Endothelial cell of umbilical vein (primary cell): ENCODE measurements at regions not wholly inside any gene's neighbourhood (a gene's known extent, or its start where the extent isn't known, plus 50 kb on each side); places are given as distances from the start of the nearest gene placed in this dataset.

Source experiments
- BruUV-seq: library from RNA; stranded (reverse); fragments of 400-500 nt; replicated peaks from 2 replicates; lab custom pipeline; 2021; lab: Mats Ljungman, UMichigan
- CTCF ChIA-PET: fragments of 300-600, 350-600 bp; sonication (Branson Sonifier 250); formaldehyde crosslinking; loops from one replicate; lab custom pipeline; 2021; ENCODE audit warnings: antibody characterized with exemption, inconsistent platforms; lab: Charles Lee
- POLR2A ChIA-PET: fragments of 300-600, 350-600 bp; sonication (Branson Sonifier 250); formaldehyde crosslinking; loops from one replicate; lab custom pipeline; 2021; ENCODE audit warnings: antibody characterized with exemption, inconsistent platforms; lab: Charles Lee
- DNase-seq: peaks from one replicate; pipeline ENCODE4 v3.0.0-alpha.2; 2011; ENCODE audit warnings: low read depth, low spot score
- FAIRE-seq: peaks from 2 replicates; lab custom pipeline; 2011; peaks lifted over from hg19 to GRCh38; lab: Jason Lieb, UNC
- H2AFZ ChIP-seq: 2 replicates; pipeline ENCODE4 v1.6.0; 2012; ENCODE audit warnings: low read depth, low read length, control low read depth, inconsistent platforms
- H3K27ac ChIP-seq: 2 replicates; pipeline ENCODE4 v1.5.1; 2011; ENCODE audit warnings: low read depth, mild to moderate bottlenecking, control low read depth, low read length, moderate library complexity; ENCODE audit not compliant: insufficient read depth
- H3K27me3 ChIP-seq, 2 experiments: 2 replicates each; pipeline versions ENCODE4 v1.6.0 to v1.6.1; 2011; ENCODE audit warnings: low read length in 2 of 2, mixed read lengths in 1 of 2; ENCODE audit not compliant: control insufficient read depth in 2 of 2, insufficient read depth in 2 of 2
- H3K36me3 ChIP-seq, 2 experiments: 2 replicates in 1 of 2; 3 replicates in 1 of 2; pipeline ENCODE4 v1.5.1; 2011; ENCODE audit warnings: low read length in 2 of 2, mild to moderate bottlenecking in 1 of 2, moderate library complexity in 1 of 2; ENCODE audit not compliant: control insufficient read depth in 2 of 2, insufficient read depth in 2 of 2; ENCODE audit errors: extremely low read depth in 1 of 2
- H3K4me1 ChIP-seq: 3 replicates; pipeline ENCODE4 v1.5.1; 2011; ENCODE audit warnings: mild to moderate bottlenecking, low read length; ENCODE audit not compliant: control insufficient read depth, insufficient read depth; ENCODE audit errors: extremely low read depth
- H3K4me2 ChIP-seq: 2 replicates; pipeline ENCODE4 v1.6.1; 2011; ENCODE audit warnings: low read length, control low read depth, mixed read lengths; ENCODE audit not compliant: insufficient read depth
- H3K4me3 ChIP-seq, 3 experiments: fragments of 200-600 bp in 1 of 3; sonication (generic), shearing (Covaris generic) in 1 of 3; replicated peaks in 1 of 3; 2 replicates each; pipeline ENCODE4 v1.5.1; 2011 to 2016; ENCODE audit warnings: control low read depth in 3 of 3, low read length in 3 of 3, mild to moderate bottlenecking in 2 of 3, inconsistent platforms in 1 of 3, low read depth in 1 of 3, moderate library complexity in 1 of 3; ENCODE audit not compliant: insufficient read depth in 1 of 3
- H3K79me2 ChIP-seq: 2 replicates; pipeline ENCODE4 v1.6.0; 2012; ENCODE audit warnings: low read length, inconsistent platforms; ENCODE audit not compliant: control insufficient read depth, insufficient read depth
- H3K9ac ChIP-seq: replicated peaks from 2 replicates; pipeline ENCODE3; 2011; ENCODE audit warnings: low read length, control low read depth; ENCODE audit not compliant: insufficient read depth; ENCODE audit errors: extremely low read depth
- H3K9me1 ChIP-seq: replicated peaks from 3 replicates; pipeline ENCODE4 v1.6.0; 2011; ENCODE audit warnings: mild to moderate bottlenecking, low read length; ENCODE audit not compliant: control insufficient read depth, insufficient read depth; ENCODE audit errors: extremely low read depth
- H3K9me3 ChIP-seq: replicated peaks from 2 replicates; pipeline ENCODE4 v1.5.1; 2012; ENCODE audit warnings: low read length, inconsistent platforms; ENCODE audit not compliant: control insufficient read depth, insufficient read depth
- H4K20me1 ChIP-seq: replicated peaks from 2 replicates; pipeline ENCODE3; 2011; ENCODE audit warnings: mild to moderate bottlenecking, low read length; ENCODE audit not compliant: control insufficient read depth, insufficient read depth; ENCODE audit errors: extremely low read depth
- CTCF ChIP-seq, 2 donors: IDR thresholded peaks; 1 replicate in 1 of 2; 2 replicates in 1 of 2; pipeline ENCODE4 v1.5.1; 2011; ENCODE audit warnings: low read length in 2 of 2, mild to moderate bottlenecking in 2 of 2, moderate library complexity in 2 of 2, control low read depth in 1 of 2, inconsistent platforms in 1 of 2, low read depth in 1 of 2; ENCODE audit not compliant: insufficient read depth in 1 of 2; ENCODE audit errors: extremely low read depth in 1 of 2
- EZH2 ChIP-seq: IDR thresholded peaks from 2 replicates; pipeline ENCODE4 v1.6.1; 2012; ENCODE audit warnings: borderline replicate concordance, low read depth, mild to moderate bottlenecking, moderate library complexity, low read length, inconsistent platforms; ENCODE audit not compliant: severe bottlenecking
- FOS ChIP-seq: IDR thresholded peaks from 2 replicates; pipeline ENCODE4 v1.6.1; 2011; ENCODE audit warnings: mild to moderate bottlenecking, low read length, moderate library complexity, borderline replicate concordance; ENCODE audit not compliant: insufficient read depth
- GATA2 ChIP-seq: IDR thresholded peaks from 2 replicates; pipeline ENCODE4 v1.7.0; 2011; ENCODE audit warnings: low read depth, mild to moderate bottlenecking, moderate library complexity, mixed read lengths, low read length; ENCODE audit not compliant: insufficient read length, insufficient read depth
- JUN ChIP-seq: IDR thresholded peaks from 2 replicates; pipeline ENCODE4 v1.6.1; 2011; ENCODE audit warnings: borderline replicate concordance, low read depth; ENCODE audit not compliant: insufficient read length, insufficient read depth
- MAX ChIP-seq: IDR thresholded peaks from 2 replicates; pipeline ENCODE4 v1.6.1; 2011; ENCODE audit not compliant: insufficient read depth, insufficient read length
- MYC ChIP-seq: IDR thresholded peaks from one replicate; pipeline ENCODE4 v1.6.1; 2011; ENCODE audit warnings: mild to moderate bottlenecking, low read depth, low read length
- POLR2A ChIP-seq: IDR thresholded peaks from 2 replicates; pipeline ENCODE4 v1.6.1; 2012; ENCODE audit warnings: low read depth, mild to moderate bottlenecking, control low read depth, low read length
- POLR2AphosphoS5 ChIP-seq: IDR thresholded peaks from 2 replicates; pipeline ENCODE4 v1.6.1; 2012; ENCODE audit warnings: low read depth, mild to moderate bottlenecking, control low read depth, low read length, moderate library complexity; ENCODE audit not compliant: insufficient read depth
- dilution Hi-C: fragments of 300-500 bp; cut with MboI; formaldehyde crosslinking; loops from one replicate; pipeline ENCODE4 v1.15.0; 2019; ENCODE audit warnings: low sequenced_read_pairs; ENCODE audit not compliant: extremely low pct_ligation_motif_present
- intact Hi-C: fragments of 100-400 bp; cut with micrococcal nuclease; formaldehyde crosslinking; loops from one replicate; pipeline ENCODE4 v1.10.0; 2022

- no peaks in the 10 kb centered on the region for H3K36me3 ChIP-seq
- no peak overlapping the region for H3K4me3 ChIP-seq
- H3K79me2 ChIP-seq, result no peaks in the 10 kb centered on the region
- no peak overlapping the region for H2AFZ ChIP-seq
- no peaks in the 10 kb centered on the region for H3K9me1 ChIP-seq
- no peak overlapping the region for H3K27ac ChIP-seq
- intact Hi-C loops (no loop called here), dilution Hi-C loops (no loop called here)
- no TSS peak for BruUV-seq
- TF ChIP-seq CTCF (IDR thresholded peaks at IDR 0.05; ENCODE audit: extremely low read depth in 1 of 2, insufficient read depth in 1 of 2, low read depth in 1 of 2, low read length in 2 of 2), result no peak
- no peak for TF ChIP-seq MYC
- no peak for TF ChIP-seq MAX
- no peak for TF ChIP-seq GATA2
- TF ChIP-seq FOS, result no peak
- no peak for TF ChIP-seq EZH2
- no peak for TF ChIP-seq POLR2AphosphoS5
- TF ChIP-seq JUN, result no peak
- TF ChIP-seq POLR2A, result no peak
- no peaks in the 10 kb centered on the region for H4K20me1 ChIP-seq
- no peaks in the 10 kb centered on the region for H3K9me3 ChIP-seq
- H3K27me3 ChIP-seq, result no peaks in the 10 kb centered on the region
- no peak overlapping the region for H3K4me2 ChIP-seq
- H3K4me1 ChIP-seq, result no peaks in the 10 kb centered on the region
- no peak for DNase-seq
- ChIA-PET POLR2A (no interaction called here), CTCF (no interaction called here)
- no peak overlapping the region for H3K9ac ChIP-seq
- peak; percentile 15 for FAIRE-seq
Measured at GRCh38 chrX:17323397-17323796, 51.6 kb upstream of the NHS start.
